GM19025 (cell line): ENCODE measurements at regions not wholly inside any gene's neighbourhood (a gene's known extent, or its start where the extent isn't known, plus 50 kb on each side); places are given as distances from the start of the nearest gene placed in this dataset.
"Not testable (repeated sequence)": the region's sequence is repeated elsewhere in the genome, so short reads cannot be mapped to it uniquely, and the experiment has no call there.

ENCODE experiments used
- ATAC-seq: cut with Tn5 transposase; IDR thresholded peaks from one replicate; pipeline ENCODE4 v1.9.1; 2021; ENCODE audit warnings: mild to moderate bottlenecking, low read depth, moderate library complexity; ENCODE audit not compliant: unreplicated experiment

DNA sequence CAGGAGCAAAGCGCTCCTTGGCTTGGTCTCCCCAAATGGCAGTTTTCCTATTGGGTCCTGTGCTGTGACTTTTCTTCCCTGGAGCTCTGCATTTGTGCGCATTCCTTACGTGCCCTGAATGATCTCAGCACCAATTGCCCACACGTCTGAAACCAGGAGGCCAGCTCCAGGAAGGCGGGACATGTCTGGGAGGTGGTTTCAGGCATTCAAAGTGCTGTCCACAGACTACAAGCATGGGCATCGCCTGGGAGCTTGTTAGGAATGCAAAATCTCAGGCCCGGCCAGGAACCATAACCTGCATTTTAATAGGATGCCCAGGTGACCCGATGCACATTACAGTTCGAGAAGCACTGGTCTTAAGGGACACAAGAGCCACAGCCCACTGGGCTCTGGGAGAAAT is 239.6 kb downstream of the ANKRD60 start:
- no peak for ATAC-seq

- ATAC-seq = no peak
These were observed 240.0 kb downstream of the ANKRD60 start for GRCh38 chr20:57988422-57988821.

DNA sequence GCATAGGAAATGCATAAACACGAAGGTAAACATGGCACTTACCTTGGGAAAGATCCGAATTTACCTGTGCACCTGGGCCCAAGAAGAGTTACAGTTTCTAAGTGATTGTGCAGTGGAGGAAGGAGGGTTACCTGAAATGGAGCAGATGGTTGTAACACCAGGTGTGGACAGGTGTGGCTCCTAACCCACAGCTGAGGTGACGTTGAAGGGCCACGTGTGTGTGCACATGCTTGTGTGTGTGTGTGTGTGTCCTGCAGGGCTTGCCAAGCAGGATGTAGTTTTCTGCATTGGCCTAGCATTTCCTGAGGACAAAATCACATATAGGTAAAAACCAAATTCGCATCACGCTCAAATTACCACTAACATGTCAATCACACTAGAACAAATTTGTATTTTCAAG is 240.8 kb downstream of the ANKRD60 start:
- no peak for ATAC-seq

DNA sequence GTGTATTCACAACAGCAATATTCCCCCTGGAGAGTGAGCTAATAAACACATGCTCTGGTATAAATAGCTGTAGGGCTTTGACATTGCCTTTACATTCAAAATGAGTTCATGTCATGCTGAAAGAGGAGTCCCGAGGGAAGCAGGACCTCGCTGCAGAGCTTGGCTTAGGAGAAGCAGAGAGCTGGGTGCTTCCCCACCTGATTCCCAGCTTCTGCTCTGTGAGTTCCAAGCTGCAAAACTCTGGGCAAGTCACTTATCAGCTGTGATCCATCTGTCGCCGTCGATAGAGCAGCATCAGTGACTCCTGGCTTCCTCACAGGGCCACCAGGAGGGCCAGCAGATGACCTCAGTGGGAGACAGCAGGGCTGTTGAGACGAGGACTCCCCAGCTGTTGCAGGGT is 241.8 kb downstream of the ANKRD60 start:
- ATAC-seq = no peak

DNA sequence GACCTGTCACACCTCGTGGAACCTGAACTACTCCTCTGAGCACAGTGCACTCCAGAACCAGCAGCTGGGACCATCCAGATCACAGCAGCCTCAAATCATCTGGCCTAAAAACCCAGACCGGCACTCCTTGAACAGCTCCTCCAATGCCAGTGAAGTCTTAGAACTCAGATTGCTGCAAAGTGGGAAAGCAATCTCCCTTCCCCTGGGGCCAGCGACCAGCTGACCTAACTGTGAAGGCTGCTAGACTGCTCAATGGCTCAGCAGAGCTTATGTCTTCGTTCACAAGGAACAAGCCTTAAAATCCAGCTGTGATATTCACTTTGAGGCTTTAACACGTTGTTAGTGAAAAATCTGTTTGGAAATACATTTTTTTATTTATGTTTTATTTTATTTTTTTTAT is 243.2 kb downstream of the ANKRD60 start:
- ATAC-seq = no peak

- ATAC-seq = no peak
These were observed 245.4 kb downstream of the ANKRD60 start for GRCh38 chr20:57983082-57983481.

- no peak for ATAC-seq
These were observed 247.9 kb downstream of the ANKRD60 start for GRCh38 chr20:57980506-57980905.

DNA sequence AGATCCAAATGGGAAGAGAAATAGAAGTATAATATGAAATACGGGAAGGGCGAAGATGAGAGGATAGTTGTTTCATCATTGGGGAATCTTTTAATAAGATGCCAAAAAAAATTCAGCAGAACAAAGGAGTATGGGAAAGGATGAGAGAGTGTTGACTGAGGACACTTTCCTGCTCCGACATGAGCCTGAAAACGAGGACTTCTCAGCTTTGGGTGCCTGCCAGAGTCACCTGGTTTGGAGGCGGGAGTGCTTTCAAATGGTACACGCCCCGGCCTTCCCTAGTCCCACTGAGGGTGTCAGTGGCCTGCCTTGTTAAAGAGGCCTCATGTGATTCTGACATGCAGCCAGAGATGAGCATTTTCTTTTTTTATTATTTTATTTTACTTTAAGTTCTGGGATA is 250.9 kb downstream of the ANKRD60 start:
- no peak for ATAC-seq

GRCh38 chr20:57977141-57977540 is 251.3 kb downstream of the ANKRD60 start:
- ATAC-seq = no peak

DNA sequence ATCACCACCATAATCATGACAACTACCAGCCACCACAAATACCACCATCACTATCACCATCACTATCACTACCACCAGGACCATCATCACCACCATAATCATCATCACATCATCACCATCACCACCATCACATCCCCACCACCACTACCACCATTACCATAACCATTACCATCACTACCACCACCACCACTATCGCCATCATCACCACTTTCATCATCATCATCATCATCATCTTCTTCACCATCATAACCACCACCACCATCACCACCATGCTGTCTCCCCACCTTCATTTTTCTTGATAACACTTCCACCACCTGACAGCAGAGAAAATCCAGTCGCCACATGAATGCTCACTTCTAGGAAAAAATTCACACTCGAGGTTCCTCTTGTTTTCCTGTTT is 253.6 kb downstream of the ANKRD60 start:
- ATAC-seq = no peak

DNA sequence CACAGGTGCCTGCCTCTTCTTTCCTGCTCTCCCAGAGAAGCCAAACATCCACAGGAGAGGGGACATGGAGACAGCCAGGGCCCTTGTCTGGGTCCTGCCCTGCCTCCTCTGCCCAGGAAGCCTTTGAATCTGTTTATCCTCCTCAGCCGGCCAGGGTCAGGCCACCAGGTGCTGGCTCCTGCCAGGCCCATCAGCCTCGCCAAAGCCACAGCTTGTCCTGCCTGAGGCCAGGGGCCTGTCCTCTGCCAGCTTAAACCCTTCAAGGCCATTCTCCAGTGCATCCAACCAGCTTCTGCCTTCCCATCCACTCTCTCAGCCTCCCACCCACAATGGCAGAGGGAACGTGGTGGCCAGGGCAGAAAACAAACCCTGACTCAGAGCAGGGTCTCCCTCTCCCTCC is 254.6 kb downstream of the ANKRD60 start:
- ATAC-seq = no peak

DNA sequence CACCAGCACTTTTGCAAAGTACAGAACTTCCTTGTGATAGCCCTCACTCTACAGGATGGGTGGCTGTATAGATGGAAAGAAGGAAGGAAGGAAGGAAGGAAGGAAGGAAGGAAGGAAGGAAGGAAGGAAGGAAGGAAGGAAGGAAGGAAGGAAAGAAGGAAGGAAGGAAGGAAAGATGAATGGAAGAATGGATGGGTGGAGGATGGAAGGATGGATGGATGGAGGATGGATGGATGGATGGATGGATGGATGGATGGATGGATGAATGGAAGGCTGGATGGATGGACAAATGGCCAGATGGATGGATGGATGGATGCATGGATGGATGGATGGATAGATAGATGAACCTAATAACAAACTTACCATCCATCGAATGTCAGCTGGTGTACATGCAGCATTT is 256.9 kb downstream of the ANKRD60 start:
- not testable (repeated sequence) for ATAC-seq

DNA sequence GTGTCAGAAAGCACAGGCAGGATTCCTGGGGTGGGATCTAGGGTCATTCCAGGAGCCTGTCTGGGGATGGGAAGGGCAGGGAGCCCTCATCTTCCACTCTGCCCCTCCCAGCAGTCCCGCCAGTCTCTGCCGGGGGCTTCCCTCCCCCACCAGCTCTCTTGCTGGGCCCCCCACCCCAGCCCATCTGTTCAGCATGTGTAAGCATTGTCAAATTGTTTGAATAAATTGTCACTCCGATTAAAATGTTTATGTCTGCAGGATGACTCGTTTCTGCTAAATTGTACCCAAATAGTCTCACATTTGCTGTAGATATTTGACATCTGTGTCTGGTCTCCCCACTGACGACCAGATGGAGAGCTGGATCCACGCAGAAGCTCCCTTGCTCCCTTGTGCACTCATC is 257.6 kb downstream of the ANKRD60 start:
- ATAC-seq = no peak

DNA sequence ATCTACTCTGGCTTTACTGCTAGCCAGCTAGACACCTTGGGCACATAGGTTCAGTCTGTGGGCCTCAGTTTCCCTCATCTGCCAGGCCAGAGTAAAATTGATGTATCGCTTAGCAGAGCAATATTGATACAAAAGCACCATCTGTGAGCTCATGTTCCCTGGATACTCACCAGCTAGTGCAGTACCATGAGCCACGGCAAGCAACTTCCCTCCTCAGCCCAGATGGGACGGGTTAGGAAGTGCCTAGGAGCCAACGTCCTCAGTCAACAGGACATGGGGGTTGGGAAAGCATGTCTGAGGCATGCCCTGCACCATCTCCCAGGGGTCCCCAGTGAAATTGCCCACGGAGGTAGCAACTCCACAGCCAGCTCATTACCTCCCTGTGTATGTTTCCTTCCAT is 258.3 kb downstream of the ANKRD60 start:
- no peak for ATAC-seq

- no peak for ATAC-seq
These were observed 258.3 kb upstream of the PMEPA1 start for GRCh38 chr20:57968120-57968519.

DNA sequence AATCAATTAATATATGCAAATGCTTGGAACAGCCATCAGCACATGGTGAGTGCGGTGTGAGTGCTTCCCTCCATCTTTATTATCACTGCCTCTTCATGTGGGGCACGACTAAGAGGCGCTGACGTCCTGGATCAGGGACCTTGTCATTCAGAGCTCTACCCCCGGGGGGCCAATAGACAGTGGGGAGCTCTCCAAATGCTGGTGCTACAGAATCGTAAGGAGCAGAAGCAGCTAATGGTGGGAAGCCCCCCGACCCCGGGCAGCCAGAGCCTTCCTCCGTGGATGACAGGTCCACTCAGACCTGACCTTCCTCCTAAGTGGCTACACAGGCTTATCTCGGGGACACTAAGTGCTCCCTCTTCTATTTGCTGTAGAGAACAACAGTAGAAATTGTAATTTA is 257.5 kb upstream of the PMEPA1 start:
- ATAC-seq = no peak

DNA sequence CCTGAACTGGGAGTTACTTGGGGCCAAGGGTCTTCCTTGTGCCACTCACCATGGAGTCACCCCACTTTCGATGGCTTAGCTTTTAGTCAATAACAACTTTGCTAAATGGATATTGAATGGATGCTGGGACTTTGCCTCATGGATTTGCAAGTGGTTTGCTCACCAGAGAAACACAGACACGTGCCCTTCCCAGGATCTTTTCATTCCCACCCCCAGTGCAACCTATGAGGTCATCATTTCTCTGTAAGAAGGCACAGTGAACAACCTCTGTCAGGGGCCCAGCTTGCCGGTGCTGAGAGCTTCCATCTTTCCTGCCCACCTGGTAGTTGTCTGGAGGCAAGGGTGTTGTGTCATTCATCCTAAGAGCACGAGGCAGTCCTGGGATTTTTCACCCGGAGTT is 256.8 kb upstream of the PMEPA1 start:
- no peak for ATAC-seq

DNA sequence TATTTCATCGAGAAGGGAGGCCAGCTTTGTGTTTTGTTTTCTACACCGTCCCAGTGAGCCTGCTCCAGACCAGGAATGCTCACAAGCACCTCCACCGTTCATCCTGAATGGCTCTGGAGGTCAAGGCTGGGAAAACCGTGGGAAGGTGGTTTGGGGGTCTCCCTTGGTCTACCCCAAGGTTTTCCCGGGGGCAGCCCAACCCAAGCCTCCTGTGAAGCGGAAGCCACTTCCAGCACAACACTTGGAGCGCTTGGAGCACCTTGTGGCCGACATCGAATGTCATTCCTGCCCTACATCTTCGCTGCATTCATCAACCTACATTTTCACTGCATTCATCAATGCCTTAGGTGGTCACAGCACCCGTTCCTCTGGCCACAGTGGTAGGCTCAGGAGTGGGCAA is 255.6 kb upstream of the PMEPA1 start:
- no peak for ATAC-seq

- no peak for ATAC-seq
These were observed 254.4 kb upstream of the PMEPA1 start for GRCh38 chr20:57964011-57964862.

DNA sequence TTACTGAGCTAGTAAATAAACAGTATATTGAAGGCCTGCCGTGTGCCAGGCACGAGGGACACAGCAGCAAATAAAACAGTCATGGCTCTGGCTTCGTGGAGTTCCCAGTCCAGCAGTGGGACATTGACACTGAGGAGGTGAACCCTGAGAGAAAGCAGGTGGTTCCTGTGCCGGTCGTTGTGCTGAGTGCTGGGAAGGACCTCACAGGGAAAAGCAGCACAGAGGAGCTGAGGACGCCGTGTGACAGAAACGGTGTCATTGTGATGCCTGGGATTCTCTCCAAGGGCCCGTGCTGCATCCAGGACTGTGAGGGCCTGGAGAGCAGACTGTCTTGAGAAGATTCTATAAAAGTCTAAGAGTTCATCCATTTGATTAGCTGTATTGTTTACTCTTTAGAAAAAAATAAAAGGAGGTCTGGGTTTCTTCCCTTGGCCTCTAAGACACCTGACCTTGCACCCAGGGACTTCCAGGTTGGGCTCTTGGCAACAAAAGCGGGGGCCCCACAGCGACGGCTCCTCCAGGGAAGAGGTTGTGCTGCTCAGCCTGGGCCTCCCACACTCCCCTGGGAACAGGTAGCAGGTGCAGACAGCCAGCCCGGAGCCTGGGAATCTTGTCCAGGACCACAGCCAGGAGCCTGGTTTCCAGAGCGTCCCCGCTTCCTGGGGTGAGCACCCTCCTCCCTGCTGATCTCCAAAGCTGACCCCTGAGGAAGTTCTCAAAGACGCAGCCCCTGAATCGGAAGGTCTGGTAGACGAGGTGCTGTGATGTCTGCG is 251.2 kb upstream of the PMEPA1 start:
- no peak for ATAC-seq

DNA sequence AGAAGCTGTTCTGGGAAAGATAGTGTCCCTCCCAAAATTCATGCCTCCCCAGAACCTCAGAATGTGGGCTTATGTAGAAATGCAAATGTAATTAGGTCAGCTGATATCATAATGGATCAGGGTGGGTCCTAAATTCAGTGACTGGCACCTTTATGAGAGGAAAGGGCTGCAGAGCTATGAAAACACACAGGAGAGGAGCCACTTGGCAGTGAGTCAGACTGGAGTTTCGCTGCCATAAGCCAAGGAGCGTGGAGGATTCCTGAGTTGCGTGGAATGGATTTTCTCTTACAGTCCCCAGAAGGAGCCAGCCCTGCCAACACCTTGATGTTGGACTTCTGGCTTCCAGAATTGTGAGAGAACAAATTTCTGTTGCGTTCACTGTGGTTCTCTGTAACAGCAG is 249.8 kb upstream of the PMEPA1 start:
- no peak for ATAC-seq

GRCh38 chr20:57959018-57959417 is 249.2 kb upstream of the PMEPA1 start:
- no peak for ATAC-seq
